NCI-H446 (cell line): ENCODE measurements at regions not wholly inside any gene's neighbourhood (a gene's known extent, or its start where the extent isn't known, plus 50 kb on each side); places are given as distances from the start of the nearest gene placed in this dataset.
"Not testable (repeated sequence)": the region's sequence is repeated elsewhere in the genome, so short reads cannot be mapped to it uniquely, and the experiment has no call there.

Experiments
- DNase-seq, 2 experiments: peaks; one replicate each; lab custom pipeline; 2025; lab: John Stamatoyannopoulos, UW

GRCh38 chr5:107072440-107072839 is 598.3 kb downstream of the EFNA5 start:
- no peak for DNase-seq

- no peak for DNase-seq
Observed at GRCh38 chr5:107068782-107069181, 602.0 kb downstream of the EFNA5 start.

- no peak for DNase-seq
Observed at GRCh38 chr5:107067395-107067794, 603.3 kb downstream of the EFNA5 start.

GRCh38 chr5:107063511-107063910 is 607.2 kb downstream of the EFNA5 start:
- no peak for DNase-seq

DNA sequence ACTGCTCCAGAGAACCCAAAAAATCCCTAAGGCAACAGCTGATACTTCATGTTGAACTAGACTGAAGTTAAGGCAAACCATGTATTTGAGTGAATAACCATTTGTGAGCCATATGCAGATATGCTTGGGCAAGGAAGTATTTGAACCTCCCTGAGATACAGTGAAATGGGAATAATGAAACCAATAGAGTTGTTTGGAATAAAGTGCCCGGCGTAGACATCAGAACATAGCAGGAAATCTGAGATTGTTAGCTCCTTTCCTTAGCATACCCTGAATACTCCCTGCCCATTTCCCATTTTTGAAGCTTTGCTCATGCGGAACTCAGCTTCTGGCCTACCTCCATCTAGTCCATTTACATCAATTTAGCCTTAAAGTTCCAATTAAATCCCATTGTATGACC is 611.9 kb downstream of the EFNA5 start:
- DNase-seq = no peak

- DNase-seq = no peak
Observed at GRCh38 chr5:107058235-107058634, 612.5 kb downstream of the EFNA5 start.

DNA sequence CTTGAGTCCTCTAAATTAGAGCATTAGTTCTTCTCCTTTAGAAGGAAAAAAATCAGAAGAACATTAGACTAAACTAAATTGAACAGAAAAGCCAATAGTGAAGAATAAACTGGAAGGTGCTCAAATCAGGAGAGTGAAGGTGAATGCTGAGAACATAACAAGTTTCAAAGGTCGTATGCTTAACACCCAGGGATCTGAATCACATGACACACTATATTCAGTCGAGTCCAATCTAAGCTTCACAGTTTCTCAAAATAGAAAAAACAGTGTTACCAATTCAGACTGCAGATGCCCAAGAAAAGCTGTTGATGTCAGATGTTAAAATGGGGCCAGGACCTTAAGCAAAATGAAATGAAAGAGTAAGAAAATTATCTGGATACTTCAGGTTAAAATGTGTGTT is 614.5 kb downstream of the EFNA5 start:
- no peak for DNase-seq

- no peak for DNase-seq
Observed at GRCh38 chr5:107047048-107047447, 623.7 kb downstream of the EFNA5 start.

DNA sequence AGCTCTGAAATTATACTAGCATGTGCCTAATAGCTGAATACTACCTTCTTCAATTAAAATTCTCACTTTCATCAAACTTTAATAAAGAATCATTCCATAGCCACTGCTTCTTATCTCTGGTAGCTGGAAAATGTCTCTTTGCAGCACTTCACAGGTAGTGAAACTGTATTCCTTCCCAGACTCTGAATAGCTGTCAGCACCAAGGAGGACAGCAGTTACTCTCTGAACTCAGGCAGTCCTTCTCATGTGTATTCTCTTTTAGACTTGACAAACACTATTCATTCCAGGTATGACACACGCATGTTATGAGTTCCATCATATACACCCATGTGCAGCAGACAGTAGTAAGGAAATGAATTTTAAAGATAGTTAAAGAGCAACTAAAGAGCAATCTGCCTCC is 627.1 kb downstream of the EFNA5 start:
- no peak for DNase-seq

- no peak for DNase-seq
Observed at GRCh38 chr5:107040907-107041306, 629.8 kb downstream of the EFNA5 start.

- no peak for DNase-seq
Observed at GRCh38 chr5:107032629-107033028, 638.1 kb downstream of the EFNA5 start.

DNA sequence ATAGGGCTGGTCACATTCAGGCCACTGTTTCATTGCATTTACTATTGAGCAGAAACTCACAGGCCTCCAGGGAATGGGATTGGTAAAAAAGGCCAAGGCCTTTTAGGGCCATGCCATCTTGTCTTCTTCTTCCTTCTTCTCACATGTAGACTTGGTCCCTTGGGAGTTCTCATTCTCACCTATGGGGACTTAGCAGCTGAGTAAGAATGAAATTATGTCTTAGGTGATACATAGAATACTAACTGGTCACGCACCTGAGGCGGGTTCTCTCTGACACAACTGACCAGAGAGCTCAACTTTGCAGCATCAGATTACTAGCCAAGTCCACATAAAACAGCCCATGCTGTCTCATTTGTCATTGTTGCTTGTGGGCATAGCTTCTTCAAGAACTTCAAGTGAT is 641.8 kb downstream of the EFNA5 start:
- DNase-seq = no peak

DNA sequence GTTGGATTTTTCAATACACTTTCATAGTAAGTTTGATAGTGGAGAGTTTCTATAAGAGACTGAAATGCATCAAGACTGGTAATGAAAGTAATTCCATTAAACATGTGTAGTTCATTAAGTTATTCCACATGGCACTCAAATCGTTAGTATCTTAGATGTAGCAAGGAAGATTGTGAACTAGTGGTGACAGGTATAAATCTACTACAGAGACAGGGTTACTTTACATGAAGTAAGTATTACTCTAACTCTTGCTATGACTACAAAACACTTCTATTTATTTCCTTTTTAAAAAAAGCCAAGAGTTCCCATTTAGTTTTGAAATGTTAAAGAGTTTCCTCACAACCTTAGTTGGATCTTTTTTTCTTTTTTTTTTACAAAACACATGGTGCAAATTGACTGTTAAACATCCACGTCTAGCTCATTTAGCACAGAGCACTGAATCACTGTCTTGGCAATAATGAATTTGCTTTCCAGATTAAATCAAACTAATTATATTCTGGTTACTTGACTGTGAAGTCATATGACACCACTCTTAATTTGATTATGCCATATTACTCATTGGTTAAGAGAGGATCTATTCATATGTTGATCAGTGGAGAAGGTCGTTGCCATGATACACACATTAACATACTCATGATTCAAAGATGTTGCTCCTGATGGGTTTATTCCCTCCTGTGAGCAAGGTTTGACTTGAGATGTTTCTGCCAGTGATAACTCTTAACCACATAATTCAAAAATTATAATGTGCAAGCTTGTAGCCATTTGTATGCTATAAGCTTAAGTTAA is 644.8 kb downstream of the EFNA5 start:
- peak; percentile 9 to 17 for DNase-seq

DNA sequence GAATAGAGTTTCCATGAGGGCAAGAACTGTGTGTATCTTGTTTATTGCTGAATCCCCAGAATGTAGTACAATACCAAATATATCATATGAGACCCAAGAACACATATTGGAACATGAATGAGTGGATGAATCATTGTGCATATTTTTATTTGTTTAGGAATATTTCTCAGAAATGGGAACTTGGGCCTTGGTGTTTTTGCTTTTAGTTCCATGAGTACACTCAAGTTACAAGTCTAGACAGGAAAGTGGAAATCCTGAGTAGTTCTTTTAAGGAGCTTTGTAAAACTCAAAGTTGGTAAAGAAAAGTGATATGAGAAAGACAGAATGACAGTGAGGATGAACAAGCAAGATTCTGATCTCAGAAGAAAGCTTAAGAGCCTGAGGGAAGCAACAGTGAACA is 647.0 kb downstream of the EFNA5 start:
- no peak for DNase-seq

- no peak for DNase-seq
Observed at GRCh38 chr5:107021575-107021974, 649.2 kb downstream of the EFNA5 start.

DNA sequence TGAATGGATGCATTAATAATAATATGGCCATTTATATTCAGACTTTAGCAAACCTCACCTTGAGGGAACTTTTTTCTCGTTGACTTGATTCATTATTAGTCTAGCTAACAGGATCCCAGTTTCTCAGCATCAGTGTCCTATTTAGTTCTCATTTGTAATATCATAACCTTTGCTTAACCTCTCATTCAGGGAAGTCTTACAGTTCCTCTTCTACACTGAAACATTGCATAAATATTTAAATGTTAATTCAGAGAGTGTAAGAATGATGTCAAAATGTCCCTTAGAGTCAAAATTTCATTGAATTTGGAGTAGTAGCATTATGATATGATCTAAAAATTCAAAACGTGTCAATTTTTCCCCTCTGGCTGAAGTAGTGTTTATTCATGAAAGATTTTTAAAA is 650.1 kb downstream of the EFNA5 start:
- no peak for DNase-seq

- no peak for DNase-seq
Observed at GRCh38 chr5:107017616-107018015, 653.1 kb downstream of the EFNA5 start.

DNA sequence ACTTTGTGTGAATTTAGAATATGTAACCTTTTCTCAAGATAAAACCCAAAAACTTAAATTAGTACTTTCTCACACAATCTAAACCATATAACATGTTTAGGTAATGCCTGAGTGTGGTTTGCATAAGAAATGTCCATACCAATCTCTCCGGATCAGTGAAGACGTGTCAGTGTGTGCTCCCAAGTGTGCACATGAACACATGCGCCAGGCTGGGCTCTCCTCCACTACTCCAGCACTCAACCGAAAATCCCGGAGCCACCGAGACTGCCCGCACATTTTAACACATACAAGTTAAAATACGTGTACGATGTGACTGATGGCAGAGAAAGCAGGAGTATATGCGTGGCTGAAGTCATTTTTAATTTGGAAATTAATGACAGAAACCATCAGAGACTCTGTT is 658.4 kb downstream of the EFNA5 start:
- DNase-seq = no peak

DNA sequence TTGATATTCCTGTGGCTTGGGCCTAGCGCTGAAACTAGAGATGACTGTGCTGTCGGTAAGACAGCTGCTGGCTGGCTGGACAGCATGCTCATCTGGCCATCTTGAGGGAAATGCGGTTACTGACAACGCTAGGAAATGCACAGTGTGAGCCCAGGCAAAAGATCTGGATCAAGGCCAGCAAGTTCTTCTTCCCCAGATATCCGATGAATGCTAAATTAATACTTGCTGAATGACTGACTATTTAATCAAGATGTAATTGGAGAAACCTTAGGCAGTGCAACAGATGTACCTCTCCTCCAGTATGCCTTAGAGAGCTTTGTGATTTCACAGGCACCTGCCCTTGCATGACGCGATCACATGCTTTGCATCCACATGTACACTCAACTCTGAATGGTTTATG is 659.1 kb downstream of the EFNA5 start:
- peak in 1 of 2 experiments; percentile 65 for DNase-seq

DNA sequence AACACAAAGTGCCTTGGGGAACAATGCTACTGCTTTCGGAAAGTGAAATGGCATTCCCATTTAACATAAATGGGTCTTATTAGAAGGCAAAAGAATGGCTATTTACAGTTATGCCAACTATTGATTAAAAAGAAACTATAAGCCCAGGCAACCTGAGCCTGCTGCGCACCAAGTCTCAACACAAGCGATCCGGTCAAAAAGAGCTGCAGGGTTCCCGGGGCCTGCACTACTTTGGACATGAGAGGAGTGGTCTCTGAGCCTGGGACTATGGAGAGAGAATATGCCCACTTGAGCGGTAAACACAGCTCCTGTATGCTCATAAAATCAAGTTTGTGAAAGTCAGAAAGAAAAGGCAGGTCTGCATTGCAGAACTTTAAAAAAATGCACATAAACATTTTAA is 660.7 kb downstream of the EFNA5 start:
- DNase-seq = no peak

DNA sequence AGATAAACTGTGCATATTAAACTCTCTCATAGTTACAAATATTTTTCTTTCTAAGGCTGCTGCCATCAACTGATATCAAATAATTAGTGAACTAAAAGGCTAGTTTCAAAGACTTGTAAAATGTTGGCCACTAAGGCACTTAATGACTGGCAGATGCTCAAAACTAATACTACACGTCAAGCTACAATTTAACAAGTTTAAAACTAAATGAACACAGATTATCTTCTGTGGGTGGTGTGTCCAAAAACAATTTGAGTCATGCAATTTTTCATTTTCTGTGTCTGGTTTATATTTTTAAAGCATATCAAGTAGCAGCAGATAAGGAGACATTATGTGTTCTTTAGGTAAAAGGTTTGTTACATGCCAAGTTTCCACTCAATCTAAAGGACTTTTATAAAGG is 665.1 kb downstream of the EFNA5 start:
- no peak for DNase-seq

DNA sequence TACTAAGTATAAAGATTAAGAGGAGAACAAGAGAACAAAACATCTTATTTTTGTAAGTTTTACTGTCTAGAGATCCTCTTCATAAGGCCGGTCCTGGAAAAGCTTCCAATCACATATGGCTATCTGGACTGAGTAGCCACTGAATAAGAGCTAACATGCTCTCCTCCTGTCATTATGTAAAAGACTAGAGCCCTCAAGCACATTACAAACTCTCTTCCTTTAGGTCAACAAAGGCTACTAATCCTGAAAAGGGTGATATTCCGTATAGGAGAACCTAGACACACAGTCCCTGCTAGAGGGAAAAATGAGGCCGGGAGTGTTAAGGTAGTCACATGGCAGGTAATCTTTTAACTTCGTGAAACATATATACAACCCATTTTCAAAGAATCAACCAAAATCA is 665.6 kb downstream of the EFNA5 start:
- no peak for DNase-seq

DNA sequence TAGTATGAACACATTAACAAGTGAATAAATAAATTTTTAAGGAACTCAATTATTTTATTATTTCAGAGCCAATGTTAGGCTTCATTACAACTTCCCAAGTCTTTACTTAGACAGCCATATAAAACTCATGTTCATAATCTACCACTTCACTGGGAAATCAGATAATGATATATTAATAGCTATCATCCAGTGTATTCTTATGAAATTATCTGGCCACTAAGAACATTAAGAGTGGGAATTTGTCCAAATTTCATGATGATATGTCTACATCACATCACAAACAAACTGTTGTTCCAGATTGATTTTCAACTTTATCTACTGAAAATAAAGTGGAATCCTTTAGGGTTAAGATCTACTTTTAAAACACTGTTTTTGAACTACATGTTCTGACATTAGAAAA is 668.6 kb downstream of the EFNA5 start:
- no peak for DNase-seq

GRCh38 chr5:106999506-106999905 is 671.2 kb downstream of the EFNA5 start:
- DNase-seq = not testable (repeated sequence)
